HG03097 (cell line): ENCODE measurements at regions not wholly inside any gene's neighbourhood (a gene's known extent, or its start where the extent isn't known, plus 50 kb on each side); places are given as distances from the start of the nearest gene placed in this dataset.

ENCODE experiments used
- ATAC-seq: cut with Tn5 transposase; IDR thresholded peaks from one replicate; pipeline ENCODE4 v1.9.1; 2021; ENCODE audit not compliant: unreplicated experiment, low FRiP score

- ATAC-seq, result no peak
These were observed 674.0 kb downstream of the MAT2B start for GRCh38 chr5:164179406-164179805.

- no peak for ATAC-seq
These were observed 676.2 kb downstream of the MAT2B start for GRCh38 chr5:164181604-164182003.

- no peak for ATAC-seq
These were observed 678.7 kb downstream of the MAT2B start for GRCh38 chr5:164184158-164184557.

- ATAC-seq, result no peak
These were observed 679.6 kb downstream of the MAT2B start for GRCh38 chr5:164185000-164185399.

GRCh38 chr5:164186550-164186949, 681.1 kb downstream of the MAT2B start:
- no peak for ATAC-seq

GRCh38 chr5:164187785-164188184, 682.4 kb downstream of the MAT2B start:
- no peak for ATAC-seq

- no peak for ATAC-seq
These were observed 683.3 kb downstream of the MAT2B start for GRCh38 chr5:164188733-164189148.

GRCh38 chr5:164191240-164191639, 685.8 kb downstream of the MAT2B start:
- no peak for ATAC-seq

- ATAC-seq, result no peak
These were observed 696.9 kb downstream of the MAT2B start for GRCh38 chr5:164202338-164202737.

- no peak for ATAC-seq
These were observed 698.3 kb downstream of the MAT2B start for GRCh38 chr5:164203581-164204225.

- ATAC-seq, result no peak
These were observed 699.0 kb downstream of the MAT2B start for GRCh38 chr5:164204338-164204946.

- ATAC-seq, result no peak
These were observed 700.8 kb downstream of the MAT2B start for GRCh38 chr5:164206196-164206595.

- ATAC-seq, result no peak
These were observed 702.2 kb downstream of the MAT2B start for GRCh38 chr5:164207646-164208045.

- ATAC-seq, result no peak
These were observed 705.1 kb downstream of the MAT2B start for GRCh38 chr5:164210491-164210890.

GRCh38 chr5:164214698-164215097, 709.3 kb downstream of the MAT2B start:
- ATAC-seq, result no peak

GRCh38 chr5:164217464-164217863, 712.0 kb downstream of the MAT2B start:
- no peak for ATAC-seq

- no peak for ATAC-seq
These were observed 715.1 kb downstream of the MAT2B start for GRCh38 chr5:164220522-164220921.

GRCh38 chr5:164224236-164224635, 718.8 kb downstream of the MAT2B start:
- no peak for ATAC-seq

GRCh38 chr5:164224772-164225171, 719.4 kb downstream of the MAT2B start:
- no peak for ATAC-seq

GRCh38 chr5:164230341-164230740, 724.9 kb downstream of the MAT2B start:
- no peak for ATAC-seq

GRCh38 chr5:164233791-164234190, 728.4 kb downstream of the MAT2B start:
- ATAC-seq, result no peak

- no peak for ATAC-seq
These were observed 728.9 kb downstream of the MAT2B start for GRCh38 chr5:164234321-164234720.
